ENCODE measurements at regions not wholly inside any gene's neighbourhood (a gene's known extent, or its start where the extent isn't known, plus 50 kb on each side); places are given as distances from the start of the nearest gene placed in this dataset.

GRCh38 chr12:45665941-45666340 is 63.6 kb upstream of the ARID2 start:
- no peak for TF ChIP-seq CTCF (IDR thresholded peaks at IDR 0.05; ENCODE audit: low read length)
- no peak for TF ChIP-seq EZH2 (optimal IDR thresholded peaks at IDR 0.05; ENCODE audit: low read depth, low read length)
- no peak for TF ChIP-seq EZH2phosphoT487 (IDR thresholded peaks at IDR 0.05; ENCODE audit: low read length)

Data from MM.1S (cell line).